HepG2 (cell line): ENCODE measurements at regions not wholly inside any gene's neighbourhood (a gene's known extent, or its start where the extent isn't known, plus 50 kb on each side); places are given as distances from the start of the nearest gene placed in this dataset.

Experiments used
- ATAC-seq: fragments of 200-7000 bp; cut with Tn5 transposase; 3 replicates; pipeline ENCODE4 v1.9.1; 2020; ENCODE audit warnings: mild to moderate bottlenecking, moderate library complexity
- BruUV-seq: library from RNA; stranded (reverse); fragments of 400-500 nt; replicated peaks from 2 replicates; lab custom pipeline; 2021; lab: Mats Ljungman, UMichigan
- CTCF ChIA-PET: fragments of 300-600 bp; formaldehyde crosslinking; extraction: SDS; loops from one replicate; lab custom pipeline; 2021; ENCODE audit warnings: low total read pairs, inconsistent platforms, low intra/inter-chr PET ratio; lab: Yijun Ruan, JAX
- POLR2A ChIA-PET: fragments of 350-600 bp; sonication (Branson Sonifier 250); formaldehyde crosslinking; loops from one replicate; lab custom pipeline; 2020; ENCODE audit warnings: antibody characterized with exemption, inconsistent platforms; lab: Yijun Ruan, JAX
- DNase-seq: peaks from one replicate; pipeline ENCODE4 v3.0.0-alpha.2; 2015; ENCODE audit warnings: low spot score
- FAIRE-seq: peaks from 3 replicates; lab custom pipeline; 2011; peaks lifted over from hg19 to GRCh38; lab: Jason Lieb, UNC
- H2AFZ ChIP-seq: one replicate; pipeline ENCODE4 v1.6.1; 2011; ENCODE audit warnings: low read length, inconsistent platforms
- H3K27ac ChIP-seq: fragments of 300-600 bp; 3 replicates; pipeline ENCODE4 v1.8.0; 2011; ENCODE audit warnings: mixed run types, mild to moderate bottlenecking, mixed read lengths, low read length, inconsistent platforms; ENCODE audit not compliant: insufficient read depth; ENCODE audit errors: extremely low read length
- H3K27me3 ChIP-seq, 2 experiments: fragments of 200-600 bp in 1 of 2; 2 replicates in 1 of 2; 3 replicates in 1 of 2; pipeline versions ENCODE4 v1.6.0 to v1.8.0; 2011; ENCODE audit warnings: low read length in 2 of 2, mild to moderate bottlenecking in 2 of 2, moderate library complexity in 2 of 2, inconsistent platforms in 1 of 2; ENCODE audit not compliant: insufficient read depth in 2 of 2, control insufficient read depth in 1 of 2
- H3K36me3 ChIP-seq, 2 experiments: fragments of 200-600 bp in 1 of 2; replicated peaks in 1 of 2; 2 replicates in 1 of 2; 3 replicates in 1 of 2; pipeline versions ENCODE4 v1.5.1 to v1.8.0; 2011; ENCODE audit warnings: low read length in 2 of 2, inconsistent platforms in 1 of 2; ENCODE audit not compliant: insufficient read depth in 2 of 2, control insufficient read depth in 1 of 2
- H3K4me1 ChIP-seq: 2 replicates; pipeline ENCODE4 v1.5.1; 2012; ENCODE audit warnings: low read length, inconsistent platforms; ENCODE audit not compliant: insufficient read depth
- H3K4me2 ChIP-seq: 2 replicates; pipeline ENCODE4 v1.6.0; 2011; ENCODE audit warnings: low read depth, low read length, inconsistent platforms
- H3K4me3 ChIP-seq, 3 experiments: fragments of 200-600 bp in 1 of 3; sonication (generic), shearing (Covaris generic) in 1 of 3; replicated peaks in 1 of 3; 2 replicates each; pipeline ENCODE4 v1.5.1; 2011 to 2016; ENCODE audit warnings: low read length in 3 of 3, inconsistent platforms in 2 of 3, low read depth in 2 of 3, mild to moderate bottlenecking in 2 of 3, control low read depth in 1 of 3, mixed read lengths in 1 of 3; ENCODE audit not compliant: insufficient read depth in 1 of 3
- H3K79me2 ChIP-seq: one replicate; pipeline ENCODE4 v1.6.1; 2011; ENCODE audit warnings: low read length, inconsistent platforms; ENCODE audit not compliant: insufficient read depth
- H3K9ac ChIP-seq: 2 replicates; pipeline ENCODE4 v1.6.0; 2011; ENCODE audit warnings: mild to moderate bottlenecking, low read depth, low read length, inconsistent platforms; ENCODE audit not compliant: insufficient read depth
- H3K9me3 ChIP-seq: 2 replicates; pipeline ENCODE4 v1.5.1; 2012; ENCODE audit warnings: mild to moderate bottlenecking, low read length
- H4K20me1 ChIP-seq: 2 replicates; pipeline ENCODE4 v1.6.0; 2011; ENCODE audit warnings: inconsistent platforms, mild to moderate bottlenecking, low read length, moderate library complexity; ENCODE audit not compliant: insufficient read depth
- JUNB ChIP-seq: sonication (generic); formaldehyde crosslinking; IDR thresholded peaks from 2 replicates; pipeline ENCODE4 v1.8.0; 2022; ENCODE audit warnings: missing genetic modification reagents, mild to moderate bottlenecking, borderline replicate concordance
- KAT7 ChIP-seq: IDR thresholded peaks from 2 replicates; pipeline ENCODE4 v1.6.1; 2018; ENCODE audit warnings: borderline replicate concordance, missing compliant biosample characterization
- KLF13 ChIP-seq: sonication (generic); formaldehyde crosslinking; IDR thresholded peaks from 2 replicates; pipeline ENCODE4 v1.4.0; 2020; ENCODE audit warnings: mild to moderate bottlenecking, missing genetic modification reagents
- MTA3 ChIP-seq: sonication (generic); formaldehyde crosslinking; IDR thresholded peaks from 2 replicates; pipeline ENCODE4 v1.4.0; 2020; ENCODE audit warnings: missing genetic modification reagents
- RARG ChIP-seq: sonication (generic); formaldehyde crosslinking; IDR thresholded peaks from 2 replicates; pipeline ENCODE4 v1.4.0; 2020; ENCODE audit warnings: low read depth, mild to moderate bottlenecking, missing genetic modification reagents
- SMYD3 ChIP-seq: sonication (generic); formaldehyde crosslinking; IDR thresholded peaks from 2 replicates; pipeline ENCODE4 v1.8.1; 2023; ENCODE audit warnings: mild to moderate bottlenecking, missing genetic modification reagents
- ZNF337 ChIP-seq: sonication (generic); formaldehyde crosslinking; IDR thresholded peaks from 2 replicates; pipeline ENCODE4 v1.5.1; 2020; ENCODE audit warnings: missing genetic modification reagents, low read depth, mild to moderate bottlenecking, borderline replicate concordance
- ZNF354B ChIP-seq: sonication (generic); formaldehyde crosslinking; IDR thresholded peaks from 2 replicates; pipeline ENCODE4 v1.8.0; 2022; ENCODE audit warnings: mild to moderate bottlenecking, missing genetic modification reagents
- ZNF543 ChIP-seq: sonication (generic); formaldehyde crosslinking; IDR thresholded peaks from 2 replicates; pipeline ENCODE4 v1.4.0; 2020; ENCODE audit warnings: mild to moderate bottlenecking, missing genetic modification reagents
- ZNF564 ChIP-seq: sonication (generic); formaldehyde crosslinking; IDR thresholded peaks from 2 replicates; pipeline ENCODE4 v1.8.1; 2023; ENCODE audit warnings: mild to moderate bottlenecking, missing genetic modification reagents
- ZNF616 ChIP-seq: sonication (generic); formaldehyde crosslinking; IDR thresholded peaks from 2 replicates; pipeline ENCODE4 v1.5.0; 2020; ENCODE audit warnings: low read depth, mild to moderate bottlenecking, missing genetic modification reagents
- ZNF839 ChIP-seq: sonication (generic); formaldehyde crosslinking; IDR thresholded peaks from 2 replicates; pipeline ENCODE4 v1.4.0; 2020; ENCODE audit warnings: missing genetic modification reagents, mild to moderate bottlenecking, borderline replicate concordance
- WGBS: methylation state at CpG from one replicate; pipeline ENCODE4 v1.1.6; 2017; ENCODE audit warnings: low lambda C conversion rate; 5-methylcytosine and 5-hydroxymethylcytosine counted together
- in situ Hi-C: cut with HindIII; loops from 2 replicates; pipeline ENCODE4 v1.10.0; 2017; ENCODE audit warnings: low pct_unique_long_range_greater_than_20kb; ENCODE audit not compliant: extremely low pct_ligation_motif_present
- intact Hi-C: fragments of 100-400 bp; cut with micrococcal nuclease; formaldehyde crosslinking; loops from one replicate; pipeline ENCODE4 v1.10.0; 2022; ENCODE audit not compliant: unreplicated experiment
- TF ChIP-seq, protein P1 (sequence below): IDR thresholded peaks from 2 replicates; pipeline ENCODE4 v1.6.1; 2016; ENCODE audit warnings: low read depth, control low read depth
- TF ChIP-seq, protein P2 (sequence below): sonication (generic); formaldehyde crosslinking; IDR thresholded peaks from 2 replicates; pipeline ENCODE4 v1.5.1; 2020; ENCODE audit warnings: missing genetic modification reagents, mild to moderate bottlenecking, borderline replicate concordance
- TF ChIP-seq, protein P3 (sequence below): conservative IDR thresholded peaks from 2 replicates; pipeline ENCODE4 v1.6.1; 2018; ENCODE audit warnings: missing genetic modification reagents
- TF ChIP-seq, protein P4 (sequence below): sonication (generic); formaldehyde crosslinking; IDR thresholded peaks from 2 replicates; pipeline ENCODE4 v1.5.1; 2020; ENCODE audit warnings: mild to moderate bottlenecking, missing genetic modification reagents, borderline replicate concordance

DNA sequence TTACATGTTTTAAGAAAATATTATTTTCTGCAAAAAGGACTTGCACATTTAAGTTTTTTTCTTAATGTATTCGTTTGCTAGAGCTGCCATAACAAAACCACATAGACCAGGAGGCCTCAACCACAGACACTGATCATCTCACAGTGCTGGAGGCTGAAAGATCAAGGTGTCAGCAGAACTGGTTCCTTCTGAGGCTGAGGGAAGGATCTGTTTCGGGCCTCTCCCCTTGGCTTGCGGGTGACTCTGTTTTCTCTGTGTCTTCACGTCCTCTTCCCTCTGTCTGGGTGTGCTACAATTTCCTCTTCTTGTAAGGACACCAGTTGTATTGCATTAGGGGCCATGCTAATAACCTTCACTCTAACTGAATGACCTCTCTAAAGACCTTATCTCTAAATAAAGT lies 364.2 kb downstream of the IRS2 start (continued):
- TF ChIP-seq, protein P1, sequence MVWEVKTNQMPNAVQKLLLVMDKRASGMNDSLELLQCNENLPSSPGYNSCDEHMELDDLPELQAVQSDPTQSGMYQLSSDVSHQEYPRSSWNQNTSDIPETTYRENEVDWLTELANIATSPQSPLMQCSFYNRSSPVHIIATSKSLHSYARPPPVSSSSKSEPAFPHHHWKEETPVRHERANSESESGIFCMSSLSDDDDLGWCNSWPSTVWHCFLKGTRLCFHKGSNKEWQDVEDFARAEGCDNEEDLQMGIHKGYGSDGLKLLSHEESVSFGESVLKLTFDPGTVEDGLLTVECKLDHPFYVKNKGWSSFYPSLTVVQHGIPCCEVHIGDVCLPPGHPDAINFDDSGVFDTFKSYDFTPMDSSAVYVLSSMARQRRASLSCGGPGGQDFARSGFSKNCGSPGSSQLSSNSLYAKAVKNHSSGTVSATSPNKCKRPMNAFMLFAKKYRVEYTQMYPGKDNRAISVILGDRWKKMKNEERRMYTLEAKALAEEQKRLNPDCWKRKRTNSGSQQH: no peak
- TF ChIP-seq ZNF543 (CRISPR knock-in tag): no peak
- TF ChIP-seq, protein P2, sequence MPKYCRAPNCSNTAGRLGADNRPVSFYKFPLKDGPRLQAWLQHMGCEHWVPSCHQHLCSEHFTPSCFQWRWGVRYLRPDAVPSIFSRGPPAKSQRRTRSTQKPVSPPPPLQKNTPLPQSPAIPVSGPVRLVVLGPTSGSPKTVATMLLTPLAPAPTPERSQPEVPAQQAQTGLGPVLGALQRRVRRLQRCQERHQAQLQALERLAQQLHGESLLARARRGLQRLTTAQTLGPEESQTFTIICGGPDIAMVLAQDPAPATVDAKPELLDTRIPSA (CRISPR knock-in tag): no peak

DNA sequence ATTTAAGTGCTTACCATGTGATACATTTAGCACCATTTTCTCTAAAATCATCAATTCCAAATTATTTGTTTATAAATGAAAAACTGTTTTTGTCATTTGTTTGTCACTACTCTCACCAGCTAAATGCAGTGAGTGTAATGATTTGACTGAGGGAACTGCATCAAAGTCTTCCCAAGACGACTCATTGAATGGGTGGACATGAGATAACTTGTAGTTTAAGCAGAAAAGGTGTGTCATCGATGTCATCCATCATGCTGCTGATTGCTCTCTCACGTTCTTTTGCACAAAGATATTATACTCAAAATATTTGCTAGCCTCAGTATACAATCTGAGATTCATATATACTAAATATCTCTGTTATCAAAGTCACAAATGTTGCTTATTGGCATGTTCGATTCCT lies 366.5 kb downstream of the IRS2 start:
- Histone ChIP-seq H3K4me3 (no peak overlapping the region), H3K9me3 (no peaks in the 10 kb centered on the region), H4K20me1 (no peaks in the 10 kb centered on the region), H3K4me1 (no peaks in the 10 kb centered on the region), H3K27ac (no peak overlapping the region), H2AFZ (no peak overlapping the region), H3K79me2 (no peaks in the 10 kb centered on the region), H3K4me2 (no peak overlapping the region), H3K9ac (no peak overlapping the region), H3K36me3 (no peaks in the 10 kb centered on the region), H3K27me3 (no peaks in the 10 kb centered on the region)
- CTCF ChIA-PET: no interaction called here
- ATAC-seq: no peak
- in situ Hi-C loops (no loop called here), intact Hi-C loops (no loop called here)
- WGBS: 0% methylated on average over 4 of the region's 4 CpGs
- no TSS peak for BruUV-seq
- FAIRE-seq: no peak
- DNase-seq: no peak
- POLR2A ChIA-PET: no interaction called here
- no peak for TF ChIP-seq JUNB (CRISPR knock-in tag)
- TF ChIP-seq, protein P3, sequence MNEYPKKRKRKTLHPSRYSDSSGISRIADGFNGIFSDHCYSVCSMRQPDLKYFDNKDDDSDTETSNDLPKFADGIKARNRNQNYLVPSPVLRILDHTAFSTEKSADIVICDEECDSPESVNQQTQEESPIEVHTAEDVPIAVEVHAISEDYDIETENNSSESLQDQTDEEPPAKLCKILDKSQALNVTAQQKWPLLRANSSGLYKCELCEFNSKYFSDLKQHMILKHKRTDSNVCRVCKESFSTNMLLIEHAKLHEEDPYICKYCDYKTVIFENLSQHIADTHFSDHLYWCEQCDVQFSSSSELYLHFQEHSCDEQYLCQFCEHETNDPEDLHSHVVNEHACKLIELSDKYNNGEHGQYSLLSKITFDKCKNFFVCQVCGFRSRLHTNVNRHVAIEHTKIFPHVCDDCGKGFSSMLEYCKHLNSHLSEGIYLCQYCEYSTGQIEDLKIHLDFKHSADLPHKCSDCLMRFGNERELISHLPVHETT: no peak
- TF ChIP-seq, protein P4, sequence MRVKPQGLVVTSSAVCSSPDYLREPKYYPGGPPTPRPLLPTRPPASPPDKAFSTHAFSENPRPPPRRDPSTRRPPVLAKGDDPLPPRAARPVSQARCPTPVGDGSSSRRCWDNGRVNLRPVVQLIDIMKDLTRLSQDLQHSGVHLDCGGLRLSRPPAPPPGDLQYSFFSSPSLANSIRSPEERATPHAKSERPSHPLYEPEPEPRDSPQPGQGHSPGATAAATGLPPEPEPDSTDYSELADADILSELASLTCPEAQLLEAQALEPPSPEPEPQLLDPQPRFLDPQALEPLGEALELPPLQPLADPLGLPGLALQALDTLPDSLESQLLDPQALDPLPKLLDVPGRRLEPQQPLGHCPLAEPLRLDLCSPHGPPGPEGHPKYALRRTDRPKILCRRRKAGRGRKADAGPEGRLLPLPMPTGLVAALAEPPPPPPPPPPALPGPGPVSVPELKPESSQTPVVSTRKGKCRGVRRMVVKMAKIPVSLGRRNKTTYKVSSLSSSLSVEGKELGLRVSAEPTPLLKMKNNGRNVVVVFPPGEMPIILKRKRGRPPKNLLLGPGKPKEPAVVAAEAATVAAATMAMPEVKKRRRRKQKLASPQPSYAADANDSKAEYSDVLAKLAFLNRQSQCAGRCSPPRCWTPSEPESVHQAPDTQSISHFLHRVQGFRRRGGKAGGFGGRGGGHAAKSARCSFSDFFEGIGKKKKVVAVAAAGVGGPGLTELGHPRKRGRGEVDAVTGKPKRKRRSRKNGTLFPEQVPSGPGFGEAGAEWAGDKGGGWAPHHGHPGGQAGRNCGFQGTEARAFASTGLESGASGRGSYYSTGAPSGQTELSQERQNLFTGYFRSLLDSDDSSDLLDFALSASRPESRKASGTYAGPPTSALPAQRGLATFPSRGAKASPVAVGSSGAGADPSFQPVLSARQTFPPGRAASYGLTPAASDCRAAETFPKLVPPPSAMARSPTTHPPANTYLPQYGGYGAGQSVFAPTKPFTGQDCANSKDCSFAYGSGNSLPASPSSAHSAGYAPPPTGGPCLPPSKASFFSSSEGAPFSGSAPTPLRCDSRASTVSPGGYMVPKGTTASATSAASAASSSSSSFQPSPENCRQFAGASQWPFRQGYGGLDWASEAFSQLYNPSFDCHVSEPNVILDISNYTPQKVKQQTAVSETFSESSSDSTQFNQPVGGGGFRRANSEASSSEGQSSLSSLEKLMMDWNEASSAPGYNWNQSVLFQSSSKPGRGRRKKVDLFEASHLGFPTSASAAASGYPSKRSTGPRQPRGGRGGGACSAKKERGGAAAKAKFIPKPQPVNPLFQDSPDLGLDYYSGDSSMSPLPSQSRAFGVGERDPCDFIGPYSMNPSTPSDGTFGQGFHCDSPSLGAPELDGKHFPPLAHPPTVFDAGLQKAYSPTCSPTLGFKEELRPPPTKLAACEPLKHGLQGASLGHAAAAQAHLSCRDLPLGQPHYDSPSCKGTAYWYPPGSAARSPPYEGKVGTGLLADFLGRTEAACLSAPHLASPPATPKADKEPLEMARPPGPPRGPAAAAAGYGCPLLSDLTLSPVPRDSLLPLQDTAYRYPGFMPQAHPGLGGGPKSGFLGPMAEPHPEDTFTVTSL: no peak
- no peak for TF ChIP-seq ZNF354B (CRISPR knock-in tag)
- TF ChIP-seq SMYD3 (CRISPR knock-in tag): no peak
- no peak for TF ChIP-seq ZNF564
- TF ChIP-seq ZNF337 (CRISPR knock-in tag): no peak
- no peak for TF ChIP-seq MTA3 (CRISPR knock-in tag)
- no peak for TF ChIP-seq ZNF616 (CRISPR knock-in tag)
- TF ChIP-seq RARG (CRISPR knock-in tag): no peak
- TF ChIP-seq ZNF839 (CRISPR knock-in tag): no peak
- no peak for TF ChIP-seq KAT7 (CRISPR knock-in tag)
- no peak for TF ChIP-seq KLF13 (CRISPR knock-in tag)
